IMR-90 (cell line): ENCODE measurements at regions not wholly inside any gene's neighbourhood (a gene's known extent, or its start where the extent isn't known, plus 50 kb on each side); places are given as distances from the start of the nearest gene placed in this dataset.
A peak's percentile ranks its signal among the peaks of the same experiment; 100 is the strongest.

ENCODE experiments used
- ATAC-seq: fragments of 200-7000 bp; cut with Tn5 transposase; 2 replicates; pipeline ENCODE4 v1.9.1; 2020; ENCODE audit warnings: low read depth, mild to moderate bottlenecking, moderate library complexity
- BruUV-seq: library from RNA; stranded (reverse); fragments of 400-500 nt; replicated peaks from 2 replicates; lab custom pipeline; 2021; lab: Mats Ljungman, UMichigan
- CTCF ChIA-PET: fragments of 300-600 bp; formaldehyde crosslinking; extraction: SDS; loops from one replicate; lab custom pipeline; 2021; ENCODE audit warnings: antibody characterized with exemption; lab: Yijun Ruan, JAX
- POLR2A ChIA-PET: fragments of 300-600 bp; sonication (Branson Sonifier 250); formaldehyde crosslinking; loops from one replicate; lab custom pipeline; 2022; ENCODE audit warnings: antibody characterized with exemption; ENCODE audit not compliant: unreplicated experiment; lab: Charles Lee
- DNase-seq: peaks from one replicate; pipeline ENCODE4 v3.0.0; 2013
- H2AFZ ChIP-seq: replicated peaks from 2 replicates; pipeline ENCODE3; 2013; ENCODE audit warnings: low read length, mild to moderate bottlenecking; ENCODE audit not compliant: poor library complexity
- H2AK5ac ChIP-seq: 2 replicates; pipeline ENCODE4 v1.6.1; 2013; ENCODE audit warnings: low read depth, low read length, inconsistent platforms
- H2AK9ac ChIP-seq: replicated peaks from 2 replicates; pipeline ENCODE3; 2013; ENCODE audit warnings: mild to moderate bottlenecking, low read depth, low read length, moderate library complexity; ENCODE audit not compliant: poor library complexity
- H2BK120ac ChIP-seq: 2 replicates; pipeline ENCODE4 v1.6.1; 2013; ENCODE audit warnings: low read depth, low read length, inconsistent platforms
- H2BK15ac ChIP-seq: 3 replicates; pipeline ENCODE4 v1.6.1; 2013; ENCODE audit warnings: low read depth, low read length, inconsistent platforms
- H2BK20ac ChIP-seq: 2 replicates; pipeline ENCODE4 v1.6.1; 2013; ENCODE audit warnings: low read depth, mild to moderate bottlenecking, inconsistent platforms, low read length, moderate library complexity
- H2BK5ac ChIP-seq: 2 replicates; pipeline ENCODE4 v1.6.1; 2013; ENCODE audit warnings: mild to moderate bottlenecking, low read depth, low read length, inconsistent platforms; ENCODE audit not compliant: poor library complexity, severe bottlenecking
- H3K14ac ChIP-seq: replicated peaks from 2 replicates; pipeline ENCODE4 v1.6.1; 2013; ENCODE audit warnings: low read depth, low read length, inconsistent platforms
- H3K18ac ChIP-seq: 2 replicates; pipeline ENCODE4 v1.6.1; 2013; ENCODE audit warnings: low read depth, low read length, control low read depth
- H3K23ac ChIP-seq: 2 replicates; pipeline ENCODE4 v1.6.1; 2013; ENCODE audit warnings: low read depth, low read length, inconsistent platforms
- H3K27ac ChIP-seq: 2 replicates; pipeline ENCODE4 v1.5.1; 2013; ENCODE audit warnings: mild to moderate bottlenecking, control low read depth, low read length; ENCODE audit not compliant: insufficient read depth
- H3K27me3 ChIP-seq: 2 replicates; pipeline ENCODE4 v1.6.1; 2013; ENCODE audit warnings: low read length; ENCODE audit not compliant: control insufficient read depth, insufficient read depth
- H3K36me3 ChIP-seq: 2 replicates; pipeline ENCODE4 v1.6.1; 2013; ENCODE audit warnings: low read length, mixed read lengths; ENCODE audit not compliant: control insufficient read depth, insufficient read depth
- H3K4ac ChIP-seq: 2 replicates; pipeline ENCODE4 v1.6.1; 2013; ENCODE audit warnings: low read depth, low read length, inconsistent platforms
- H3K4me1 ChIP-seq: 2 replicates; pipeline ENCODE4 v1.6.1; 2013; ENCODE audit warnings: low read length, mixed read lengths; ENCODE audit not compliant: control insufficient read depth, insufficient read depth
- H3K4me2 ChIP-seq: 2 replicates; pipeline ENCODE4 v1.6.1; 2013; ENCODE audit warnings: low read depth, mild to moderate bottlenecking, control low read depth, low read length, moderate library complexity
- H3K4me3 ChIP-seq: 2 replicates; pipeline ENCODE4 v1.5.1; 2013; ENCODE audit warnings: low read depth, mild to moderate bottlenecking, control low read depth, low read length, moderate library complexity; ENCODE audit not compliant: insufficient read depth
- H3K56ac ChIP-seq: 2 replicates; pipeline ENCODE4 v1.6.1; 2013; ENCODE audit warnings: low read length, inconsistent platforms; ENCODE audit not compliant: insufficient read depth; ENCODE audit errors: extremely low read depth
- H3K79me1 ChIP-seq, 2 experiments: 2 replicates each; pipeline ENCODE4 v1.6.1; 2013; ENCODE audit warnings: low read length in 2 of 2, inconsistent platforms in 1 of 2, low read depth in 1 of 2
- H3K9ac ChIP-seq: 2 replicates; pipeline ENCODE4 v1.6.1; 2013; ENCODE audit warnings: low read depth, low read length, control low read depth
- H3K9me1 ChIP-seq: 2 replicates; pipeline ENCODE4 v1.6.1; 2013; ENCODE audit warnings: low read length, inconsistent platforms; ENCODE audit not compliant: insufficient read depth
- H3K9me3 ChIP-seq: 2 replicates; pipeline ENCODE4 v1.6.1; 2013; ENCODE audit warnings: low read length; ENCODE audit not compliant: control insufficient read depth, insufficient read depth
- H4K20me1 ChIP-seq: 2 replicates; pipeline ENCODE4 v1.6.1; 2013; ENCODE audit warnings: low read length, inconsistent platforms; ENCODE audit not compliant: insufficient read depth
- H4K5ac ChIP-seq: 2 replicates; pipeline ENCODE4 v1.6.1; 2013; ENCODE audit warnings: mild to moderate bottlenecking, low read depth, low read length, control low read depth
- H4K8ac ChIP-seq, 2 experiments: 2 replicates each; pipeline ENCODE4 v1.6.1; 2013; ENCODE audit warnings: low read depth in 2 of 2, low read length in 2 of 2, control low read depth in 1 of 2, inconsistent platforms in 1 of 2
- H4K91ac ChIP-seq: 2 replicates; pipeline ENCODE4 v1.6.1; 2013; ENCODE audit warnings: low read depth, low read length, inconsistent platforms; ENCODE audit not compliant: insufficient read depth
- CEBPB ChIP-seq: IDR thresholded peaks from 2 replicates; pipeline ENCODE4 v1.6.1; 2012; ENCODE audit warnings: low read depth, low read length, improper control_type of control experiment
- CHD1 ChIP-seq: IDR thresholded peaks from 2 replicates; pipeline ENCODE4 v1.6.1; 2012; ENCODE audit warnings: low read depth, low read length, improper control_type of control experiment
- ELK1 ChIP-seq: fragments of 150-350 bp; IDR thresholded peaks from 2 replicates; pipeline ENCODE4 v1.6.1; 2016; ENCODE audit warnings: low read depth, mild to moderate bottlenecking, low read length, moderate library complexity, borderline replicate concordance
- FOS ChIP-seq: fragments of 150-350 bp; IDR thresholded peaks from 2 replicates; pipeline ENCODE4 v1.6.1; 2016; ENCODE audit warnings: low read depth, low read length
- MAFK ChIP-seq: IDR thresholded peaks from 2 replicates; pipeline ENCODE4 v1.6.1; 2012; ENCODE audit warnings: low read depth, low read length, improper control_type of control experiment
- MAZ ChIP-seq: IDR thresholded peaks from 2 replicates; pipeline ENCODE4 v1.6.1; 2012; ENCODE audit warnings: low read depth, mild to moderate bottlenecking, low read length, improper control_type of control experiment, moderate library complexity, borderline replicate concordance
- MXI1 ChIP-seq: IDR thresholded peaks from 2 replicates; pipeline ENCODE4 v1.6.1; 2012; ENCODE audit warnings: low read depth, mild to moderate bottlenecking, low read length, moderate library complexity, borderline replicate concordance
- NFE2L2 ChIP-seq: fragments of 150-350 bp; IDR thresholded peaks from 2 replicates; pipeline ENCODE4 v1.6.1; 2016; ENCODE audit warnings: low read depth, mild to moderate bottlenecking, low read length
- POLR2A ChIP-seq: IDR thresholded peaks from 2 replicates; pipeline ENCODE4 v1.6.1; 2012; ENCODE audit warnings: mild to moderate bottlenecking, low read depth, low read length
- RAD21 ChIP-seq: IDR thresholded peaks from 2 replicates; pipeline ENCODE4 v1.6.1; 2012; ENCODE audit warnings: low read length, improper control_type of control experiment
- RFX5 ChIP-seq: IDR thresholded peaks from 2 replicates; pipeline ENCODE4 v1.8.0; 2012; ENCODE audit warnings: low read depth, mild to moderate bottlenecking, low read length, moderate library complexity
- SMC3 ChIP-seq: fragments of 150-350 bp; IDR thresholded peaks from 2 replicates; pipeline ENCODE4 v1.6.1; 2016; ENCODE audit warnings: low read depth, mild to moderate bottlenecking, antibody characterized with exemption, low read length, moderate library complexity
- USF2 ChIP-seq: fragments of 150-350 bp; IDR thresholded peaks from 2 replicates; pipeline ENCODE4 v1.6.1; 2017; ENCODE audit warnings: mild to moderate bottlenecking, antibody characterized with exemption, low read length, low read depth
- WGBS, 2 experiments: methylation state at CpG; one replicate each; pipeline versions ENCODE4 v1.1.5 to v1.1.7; 2013; ENCODE audit warnings: missing lambda C conversion rate in 2 of 2; ENCODE audit not compliant: insufficient read length in 1 of 2; ENCODE audit errors: extremely low coverage in 2 of 2; 5-methylcytosine and 5-hydroxymethylcytosine counted together
- dilution Hi-C: fragments of 300-500 bp; cut with HindIII; formaldehyde crosslinking; loops from one replicate; pipeline ENCODE4 v1.14.3; 2018; ENCODE audit warnings: low sequenced_read_pairs; ENCODE audit not compliant: unreplicated experiment
- in situ Hi-C: fragments of 300-500 bp; cut with MboI; formaldehyde crosslinking; loops from 3 replicates; pipeline ENCODE4 v1.14.3; 2019; ENCODE audit warnings: low sequenced_read_pairs, inconsistent platforms, mixed read lengths
- intact Hi-C: fragments of 100-400 bp; cut with micrococcal nuclease; formaldehyde crosslinking; loops from 2 replicates; pipeline ENCODE4 v1.10.0; 2022
- TF ChIP-seq, protein P1 (sequence below): conservative IDR thresholded peaks from 2 replicates; pipeline ENCODE4 v1.5.1; 2012; ENCODE audit warnings: mild to moderate bottlenecking, low read depth, low read length, improper control_type of control experiment

DNA sequence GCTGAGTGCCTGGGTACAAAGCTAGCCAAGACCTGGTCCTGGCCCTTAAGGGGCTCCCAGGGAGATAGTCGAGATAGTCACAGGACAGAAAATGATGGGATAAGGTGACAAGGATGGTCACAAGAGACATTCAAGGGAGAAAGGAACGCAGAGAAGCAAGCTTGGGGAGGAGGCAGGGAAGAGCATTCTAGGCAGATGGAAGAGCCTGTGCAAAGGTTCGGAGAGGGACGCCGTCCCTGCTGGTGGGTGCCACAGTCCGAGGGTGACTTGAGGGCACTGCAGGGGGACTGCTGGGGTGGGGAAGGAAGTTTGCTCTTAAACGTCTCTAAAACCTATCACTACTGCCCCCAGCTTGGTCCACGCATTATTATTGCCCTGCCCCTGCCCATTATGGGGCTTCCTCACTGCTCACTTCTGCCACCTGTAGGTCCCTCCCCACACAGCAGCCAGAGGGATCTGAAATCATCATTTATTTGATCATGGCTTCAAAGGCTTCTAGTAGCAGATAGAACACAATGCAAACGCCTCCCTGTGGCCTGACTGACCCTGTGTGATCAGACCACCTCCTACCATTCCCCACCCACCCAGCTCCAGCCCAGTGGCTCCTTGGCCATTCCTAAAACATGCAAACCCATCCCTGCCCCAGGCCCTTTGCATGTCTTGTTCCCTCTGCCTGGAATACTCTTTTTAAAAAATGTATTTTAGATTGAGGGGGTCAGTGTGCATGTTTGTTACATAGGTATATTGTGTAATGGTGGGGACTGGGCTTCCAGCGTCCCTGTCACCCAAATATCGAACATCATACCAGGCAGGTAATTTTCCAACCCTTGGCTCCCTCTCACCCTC lies 60.3 kb downstream of the RMI2 start:
- H4K8ac ChIP-seq = no peak overlapping the region
- intact Hi-C loops (loop anchor here (2.0 to 5.0 kb wide), 4 partner anchors 127 to 443 kb away; no protein-coding TSS in a partner anchor), dilution Hi-C loops (no loop called here), in situ Hi-C loops (loop anchor here (10.0 kb wide), 1 partner anchor 409 kb away; no protein-coding TSS in a partner anchor)
- DNase-seq = peak; percentile 8
- no peak overlapping the region for H3K4ac ChIP-seq
- no peak overlapping the region for H3K27ac ChIP-seq
- peaks cover 5% of the 10 kb centered on the region for H3K4me1 ChIP-seq
- no peak overlapping the region for H2BK5ac ChIP-seq
- no peak overlapping the region for H4K5ac ChIP-seq
- ATAC-seq = peak; percentile 56
- WGBS, 2 experiments = 42% methylated on average over 2 of the region's 11 CpGs; no CpG with 5 or more reads in 1 of the 2 experiments
- no peak overlapping the region for H3K4me3 ChIP-seq
- BruUV-seq = no TSS peak
- H4K20me1 ChIP-seq = peaks cover 3% of the 10 kb centered on the region; the same call in 1 of the 2 replicates
- H3K9me3 ChIP-seq = no peaks in the 10 kb centered on the region
- no peak overlapping the region for H2BK120ac ChIP-seq
- no peak overlapping the region for H3K56ac ChIP-seq
- no peak overlapping the region for H3K4me2 ChIP-seq
- H3K18ac ChIP-seq = no peak overlapping the region
- H3K79me1 ChIP-seq = no peaks in the 10 kb centered on the region
- H2AK9ac ChIP-seq = no peak overlapping the region
- H3K23ac ChIP-seq = no peak overlapping the region
- H2BK15ac ChIP-seq = no peak overlapping the region
- ChIA-PET CTCF (interaction anchor here (0.6 to 1.8 kb wide), 5 partner anchors 9 to 238 kb away, joined by 3 to 10 read pairs (median 3); no protein-coding TSS in a partner anchor), POLR2A (no interaction called here)
- no peak overlapping the region for H3K14ac ChIP-seq
- no peak overlapping the region for H4K91ac ChIP-seq
- no peak overlapping the region for H2BK20ac ChIP-seq
- H3K9me1 ChIP-seq = no peaks in the 10 kb centered on the region
- H3K27me3 ChIP-seq = peaks cover 4% of the 10 kb centered on the region; the same call in 1 of the 2 replicates
- no peaks in the 10 kb centered on the region for H3K36me3 ChIP-seq
- H2AFZ ChIP-seq = peak overlapping the region; percentile 26
- TF ChIP-seq POLR2A = no peak
- TF ChIP-seq RAD21 = peak; percentile 53
- TF ChIP-seq FOS = no peak
- TF ChIP-seq MXI1 = no peak
- no peak for TF ChIP-seq MAFK
- TF ChIP-seq ELK1 = no peak
- no peak for TF ChIP-seq CHD1
- no peak for TF ChIP-seq MAZ
- TF ChIP-seq, protein P1, sequence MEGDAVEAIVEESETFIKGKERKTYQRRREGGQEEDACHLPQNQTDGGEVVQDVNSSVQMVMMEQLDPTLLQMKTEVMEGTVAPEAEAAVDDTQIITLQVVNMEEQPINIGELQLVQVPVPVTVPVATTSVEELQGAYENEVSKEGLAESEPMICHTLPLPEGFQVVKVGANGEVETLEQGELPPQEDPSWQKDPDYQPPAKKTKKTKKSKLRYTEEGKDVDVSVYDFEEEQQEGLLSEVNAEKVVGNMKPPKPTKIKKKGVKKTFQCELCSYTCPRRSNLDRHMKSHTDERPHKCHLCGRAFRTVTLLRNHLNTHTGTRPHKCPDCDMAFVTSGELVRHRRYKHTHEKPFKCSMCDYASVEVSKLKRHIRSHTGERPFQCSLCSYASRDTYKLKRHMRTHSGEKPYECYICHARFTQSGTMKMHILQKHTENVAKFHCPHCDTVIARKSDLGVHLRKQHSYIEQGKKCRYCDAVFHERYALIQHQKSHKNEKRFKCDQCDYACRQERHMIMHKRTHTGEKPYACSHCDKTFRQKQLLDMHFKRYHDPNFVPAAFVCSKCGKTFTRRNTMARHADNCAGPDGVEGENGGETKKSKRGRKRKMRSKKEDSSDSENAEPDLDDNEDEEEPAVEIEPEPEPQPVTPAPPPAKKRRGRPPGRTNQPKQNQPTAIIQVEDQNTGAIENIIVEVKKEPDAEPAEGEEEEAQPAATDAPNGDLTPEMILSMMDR = peak; percentile 57
- no peak for TF ChIP-seq RFX5
- TF ChIP-seq SMC3 = peak; percentile 53
- TF ChIP-seq USF2 = no peak
- TF ChIP-seq NFE2L2 = no peak
- TF ChIP-seq CEBPB = no peak
- H2AK5ac ChIP-seq = no peak overlapping the region
- H3K9ac ChIP-seq = no peak overlapping the region
